NCI-H146 treated with DMSO at 0.1 percent for 48 hours (cell line): ENCODE measurements at regions not wholly inside any gene's neighbourhood (a gene's known extent, or its start where the extent isn't known, plus 50 kb on each side); places are given as distances from the start of the nearest gene placed in this dataset.
A peak's percentile ranks its signal among the peaks of the same experiment; 100 is the strongest.

ENCODE experiments used
- DNase-seq: peaks from one replicate; lab custom pipeline; 2025; ENCODE audit not compliant: unreplicated experiment; lab: John Stamatoyannopoulos, UW

GRCh38 chr11:45365961-45366618, 79.9 kb upstream of the SYT13 start:
- no peak for DNase-seq

- DNase-seq, result no peak
Observed at GRCh38 chr11:45362636-45363035, 76.5 kb upstream of the SYT13 start.

GRCh38 chr11:45361551-45361950, 75.4 kb upstream of the SYT13 start:
- no peak for DNase-seq

- DNase-seq, result no peak
Observed at GRCh38 chr11:45355706-45356041, 69.5 kb upstream of the SYT13 start.

- DNase-seq, result peak; percentile 13
Observed at GRCh38 chr11:45354976-45355705, 69.0 kb upstream of the SYT13 start.

- DNase-seq, result no peak
Observed at GRCh38 chr11:45348729-45349128, 62.6 kb upstream of the SYT13 start.

GRCh38 chr11:45347348-45348082, 61.4 kb upstream of the SYT13 start:
- DNase-seq, result no peak

- no peak for DNase-seq
Observed at GRCh38 chr11:45345491-45345890, 59.4 kb upstream of the SYT13 start.

- DNase-seq, result no peak
Observed at GRCh38 chr11:45344028-45344427, 57.9 kb upstream of the SYT13 start.

- DNase-seq, result no peak
Observed at GRCh38 chr11:45343444-45343843, 57.3 kb upstream of the SYT13 start.

- DNase-seq, result no peak
Observed at GRCh38 chr11:45341372-45341771, 55.2 kb upstream of the SYT13 start.

- DNase-seq, result peak; percentile 46
Observed at GRCh38 chr11:45339729-45340519, 53.8 kb upstream of the SYT13 start.

GRCh38 chr11:45337583-45338360, 51.6 kb upstream of the SYT13 start:
- no peak for DNase-seq

GRCh38 chr11:45336136-45336535, 50.0 kb upstream of the SYT13 start:
- no peak for DNase-seq
